ENCODE measurements at regions not wholly inside any gene's neighbourhood (a gene's known extent, or its start where the extent isn't known, plus 50 kb on each side); places are given as distances from the start of the nearest gene placed in this dataset.

GRCh38 chr5:107129051-107129450, 541.7 kb downstream of the EFNA5 start:
- TF ChIP-seq TAF1 (IDR thresholded peaks at IDR 0.05; ENCODE audit: low read depth), result no peak
- no peak for TF ChIP-seq NFIC (IDR thresholded peaks at IDR 0.05)
- TF ChIP-seq EGR1 (IDR thresholded peaks at IDR 0.05), result no peak
- TF ChIP-seq EP300 (IDR thresholded peaks at IDR 0.05; ENCODE audit: borderline replicate concordance), result no peak
- TF ChIP-seq CEBPB (IDR thresholded peaks at IDR 0.05), result no peak
- TF ChIP-seq CREB1 (IDR thresholded peaks at IDR 0.05; ENCODE audit: low read depth), result no peak
- no peak for TF ChIP-seq TEAD4 (IDR thresholded peaks at IDR 0.05)
- no peak for TF ChIP-seq RAD21 (IDR thresholded peaks at IDR 0.05; ENCODE audit: low read depth)
- TF ChIP-seq USF1 (IDR thresholded peaks at IDR 0.05), result no peak
- no peak for TF ChIP-seq MAX (IDR thresholded peaks at IDR 0.05)
- no peak for TF ChIP-seq ZBTB7A (IDR thresholded peaks at IDR 0.05; ENCODE audit: low read depth)
- no peak for TF ChIP-seq YY1 (IDR thresholded peaks at IDR 0.05; ENCODE audit: low read depth)
- TF ChIP-seq FOXM1 (IDR thresholded peaks at IDR 0.05; ENCODE audit: borderline replicate concordance, low read depth), result no peak
- TF ChIP-seq TCF12 (IDR thresholded peaks at IDR 0.05; ENCODE audit: low read depth), result no peak
- no peak for TF ChIP-seq REST (IDR thresholded peaks at IDR 0.05; ENCODE audit: low read depth)

- TF ChIP-seq NFIC (IDR thresholded peaks at IDR 0.05) (no peak), TAF1 (IDR thresholded peaks at IDR 0.05; ENCODE audit: low read depth) (no peak), TEAD4 (IDR thresholded peaks at IDR 0.05) (no peak), ZBTB7A (IDR thresholded peaks at IDR 0.05; ENCODE audit: low read depth) (no peak), MAX (IDR thresholded peaks at IDR 0.05) (no peak), RAD21 (IDR thresholded peaks at IDR 0.05; ENCODE audit: low read depth) (no peak), FOXM1 (IDR thresholded peaks at IDR 0.05; ENCODE audit: borderline replicate concordance, low read depth) (no peak), CREB1 (IDR thresholded peaks at IDR 0.05; ENCODE audit: low read depth) (no peak), REST (IDR thresholded peaks at IDR 0.05; ENCODE audit: low read depth) (no peak), EGR1 (IDR thresholded peaks at IDR 0.05) (no peak), EP300 (IDR thresholded peaks at IDR 0.05; ENCODE audit: borderline replicate concordance) (no peak), TCF12 (IDR thresholded peaks at IDR 0.05; ENCODE audit: low read depth) (no peak), CEBPB (IDR thresholded peaks at IDR 0.05) (no peak), USF1 (IDR thresholded peaks at IDR 0.05) (no peak), YY1 (IDR thresholded peaks at IDR 0.05; ENCODE audit: low read depth) (no peak)
Measured at GRCh38 chr5:107127878-107128277, 542.9 kb downstream of the EFNA5 start.

GRCh38 chr5:107126341-107126740, 544.4 kb downstream of the EFNA5 start:
- TF ChIP-seq EGR1 (IDR thresholded peaks at IDR 0.05) (no peak), REST (IDR thresholded peaks at IDR 0.05; ENCODE audit: low read depth) (no peak), CREB1 (IDR thresholded peaks at IDR 0.05; ENCODE audit: low read depth) (no peak), USF1 (IDR thresholded peaks at IDR 0.05) (no peak), FOXM1 (IDR thresholded peaks at IDR 0.05; ENCODE audit: borderline replicate concordance, low read depth) (no peak), CEBPB (IDR thresholded peaks at IDR 0.05) (no peak), MAX (IDR thresholded peaks at IDR 0.05) (no peak), TCF12 (IDR thresholded peaks at IDR 0.05; ENCODE audit: low read depth) (no peak), ZBTB7A (IDR thresholded peaks at IDR 0.05; ENCODE audit: low read depth) (no peak), TAF1 (IDR thresholded peaks at IDR 0.05; ENCODE audit: low read depth) (no peak), RAD21 (IDR thresholded peaks at IDR 0.05; ENCODE audit: low read depth) (no peak), EP300 (IDR thresholded peaks at IDR 0.05; ENCODE audit: borderline replicate concordance) (no peak), YY1 (IDR thresholded peaks at IDR 0.05; ENCODE audit: low read depth) (no peak), NFIC (IDR thresholded peaks at IDR 0.05) (no peak), TEAD4 (IDR thresholded peaks at IDR 0.05) (no peak)
